GM12891 (cell line): ENCODE measurements at regions not wholly inside any gene's neighbourhood (a gene's known extent, or its start where the extent isn't known, plus 50 kb on each side); places are given as distances from the start of the nearest gene placed in this dataset.
"Not testable (repeated sequence)": the region's sequence is repeated elsewhere in the genome, so short reads cannot be mapped to it uniquely, and the experiment has no call there.

Experiments used
- POLR2A ChIP-seq: IDR thresholded peaks from 2 replicates; pipeline ENCODE4 v1.6.1; 2011; ENCODE audit warnings: low read depth, low read length, control low read depth
- POLR2AphosphoS5 ChIP-seq: IDR thresholded peaks from 2 replicates; pipeline ENCODE4 v1.6.1; 2011; ENCODE audit warnings: low read depth, low read length, control low read depth
- POU2F2 ChIP-seq: IDR thresholded peaks from 2 replicates; pipeline ENCODE4 v1.6.1; 2011; ENCODE audit warnings: low read depth, mild to moderate bottlenecking, control low read depth, low read length, moderate library complexity
- SPI1 ChIP-seq: IDR thresholded peaks from 2 replicates; pipeline ENCODE4 v1.6.1; 2011; ENCODE audit warnings: low read depth, low read length, control low read depth
- TAF1 ChIP-seq: IDR thresholded peaks from 2 replicates; pipeline ENCODE4 v1.6.1; 2011; ENCODE audit warnings: low read depth, low read length, control low read depth

- TF ChIP-seq POLR2A, POLR2AphosphoS5, TAF1, SPI1, POU2F2: not testable (repeated sequence)
These were observed 165.4 kb upstream of the JADE1 start for GRCh38 chr4:128644107-128644506.
